Endothelial cell of umbilical vein (primary cell): ENCODE measurements at regions not wholly inside any gene's neighbourhood (a gene's known extent, or its start where the extent isn't known, plus 50 kb on each side); places are given as distances from the start of the nearest gene placed in this dataset.

Experiments
- BruUV-seq: library from RNA; stranded (reverse); fragments of 400-500 nt; replicated peaks from 2 replicates; lab custom pipeline; 2021; lab: Mats Ljungman, UMichigan
- CTCF ChIA-PET: fragments of 300-600, 350-600 bp; sonication (Branson Sonifier 250); formaldehyde crosslinking; loops from one replicate; lab custom pipeline; 2021; ENCODE audit warnings: antibody characterized with exemption, inconsistent platforms; lab: Charles Lee
- POLR2A ChIA-PET: fragments of 300-600, 350-600 bp; sonication (Branson Sonifier 250); formaldehyde crosslinking; loops from one replicate; lab custom pipeline; 2021; ENCODE audit warnings: antibody characterized with exemption, inconsistent platforms; lab: Charles Lee
- DNase-seq: peaks from one replicate; pipeline ENCODE4 v3.0.0-alpha.2; 2011; ENCODE audit warnings: low read depth, low spot score
- FAIRE-seq: peaks from 2 replicates; lab custom pipeline; 2011; peaks lifted over from hg19 to GRCh38; lab: Jason Lieb, UNC
- H2AFZ ChIP-seq: 2 replicates; pipeline ENCODE4 v1.6.0; 2012; ENCODE audit warnings: low read depth, low read length, control low read depth, inconsistent platforms
- H3K27ac ChIP-seq: 2 replicates; pipeline ENCODE4 v1.5.1; 2011; ENCODE audit warnings: low read depth, mild to moderate bottlenecking, control low read depth, low read length, moderate library complexity; ENCODE audit not compliant: insufficient read depth
- H3K27me3 ChIP-seq, 2 experiments: 2 replicates each; pipeline versions ENCODE4 v1.6.0 to v1.6.1; 2011; ENCODE audit warnings: low read length in 2 of 2, mixed read lengths in 1 of 2; ENCODE audit not compliant: control insufficient read depth in 2 of 2, insufficient read depth in 2 of 2
- H3K36me3 ChIP-seq, 2 experiments: 2 replicates in 1 of 2; 3 replicates in 1 of 2; pipeline ENCODE4 v1.5.1; 2011; ENCODE audit warnings: low read length in 2 of 2, mild to moderate bottlenecking in 1 of 2, moderate library complexity in 1 of 2; ENCODE audit not compliant: control insufficient read depth in 2 of 2, insufficient read depth in 2 of 2; ENCODE audit errors: extremely low read depth in 1 of 2
- H3K4me1 ChIP-seq: 3 replicates; pipeline ENCODE4 v1.5.1; 2011; ENCODE audit warnings: mild to moderate bottlenecking, low read length; ENCODE audit not compliant: control insufficient read depth, insufficient read depth; ENCODE audit errors: extremely low read depth
- H3K4me2 ChIP-seq: 2 replicates; pipeline ENCODE4 v1.6.1; 2011; ENCODE audit warnings: low read length, control low read depth, mixed read lengths; ENCODE audit not compliant: insufficient read depth
- H3K4me3 ChIP-seq, 3 experiments: fragments of 200-600 bp in 1 of 3; sonication (generic), shearing (Covaris generic) in 1 of 3; replicated peaks in 1 of 3; 2 replicates each; pipeline ENCODE4 v1.5.1; 2011 to 2016; ENCODE audit warnings: control low read depth in 3 of 3, low read length in 3 of 3, mild to moderate bottlenecking in 2 of 3, inconsistent platforms in 1 of 3, low read depth in 1 of 3, moderate library complexity in 1 of 3; ENCODE audit not compliant: insufficient read depth in 1 of 3
- H3K79me2 ChIP-seq: 2 replicates; pipeline ENCODE4 v1.6.0; 2012; ENCODE audit warnings: low read length, inconsistent platforms; ENCODE audit not compliant: control insufficient read depth, insufficient read depth
- H3K9ac ChIP-seq: replicated peaks from 2 replicates; pipeline ENCODE3; 2011; ENCODE audit warnings: low read length, control low read depth; ENCODE audit not compliant: insufficient read depth; ENCODE audit errors: extremely low read depth
- H3K9me1 ChIP-seq: replicated peaks from 3 replicates; pipeline ENCODE4 v1.6.0; 2011; ENCODE audit warnings: mild to moderate bottlenecking, low read length; ENCODE audit not compliant: control insufficient read depth, insufficient read depth; ENCODE audit errors: extremely low read depth
- H3K9me3 ChIP-seq: replicated peaks from 2 replicates; pipeline ENCODE4 v1.5.1; 2012; ENCODE audit warnings: low read length, inconsistent platforms; ENCODE audit not compliant: control insufficient read depth, insufficient read depth
- H4K20me1 ChIP-seq: replicated peaks from 2 replicates; pipeline ENCODE3; 2011; ENCODE audit warnings: mild to moderate bottlenecking, low read length; ENCODE audit not compliant: control insufficient read depth, insufficient read depth; ENCODE audit errors: extremely low read depth
- CTCF ChIP-seq, 2 donors: IDR thresholded peaks; 1 replicate in 1 of 2; 2 replicates in 1 of 2; pipeline ENCODE4 v1.5.1; 2011; ENCODE audit warnings: low read length in 2 of 2, mild to moderate bottlenecking in 2 of 2, moderate library complexity in 2 of 2, control low read depth in 1 of 2, inconsistent platforms in 1 of 2, low read depth in 1 of 2; ENCODE audit not compliant: insufficient read depth in 1 of 2; ENCODE audit errors: extremely low read depth in 1 of 2
- EZH2 ChIP-seq: IDR thresholded peaks from 2 replicates; pipeline ENCODE4 v1.6.1; 2012; ENCODE audit warnings: borderline replicate concordance, low read depth, mild to moderate bottlenecking, moderate library complexity, low read length, inconsistent platforms; ENCODE audit not compliant: severe bottlenecking
- FOS ChIP-seq: IDR thresholded peaks from 2 replicates; pipeline ENCODE4 v1.6.1; 2011; ENCODE audit warnings: mild to moderate bottlenecking, low read length, moderate library complexity, borderline replicate concordance; ENCODE audit not compliant: insufficient read depth
- GATA2 ChIP-seq: IDR thresholded peaks from 2 replicates; pipeline ENCODE4 v1.7.0; 2011; ENCODE audit warnings: low read depth, mild to moderate bottlenecking, moderate library complexity, mixed read lengths, low read length; ENCODE audit not compliant: insufficient read length, insufficient read depth
- JUN ChIP-seq: IDR thresholded peaks from 2 replicates; pipeline ENCODE4 v1.6.1; 2011; ENCODE audit warnings: borderline replicate concordance, low read depth; ENCODE audit not compliant: insufficient read length, insufficient read depth
- MYC ChIP-seq: IDR thresholded peaks from one replicate; pipeline ENCODE4 v1.6.1; 2011; ENCODE audit warnings: mild to moderate bottlenecking, low read depth, low read length
- POLR2A ChIP-seq: IDR thresholded peaks from 2 replicates; pipeline ENCODE4 v1.6.1; 2012; ENCODE audit warnings: low read depth, mild to moderate bottlenecking, control low read depth, low read length
- POLR2AphosphoS5 ChIP-seq: IDR thresholded peaks from 2 replicates; pipeline ENCODE4 v1.6.1; 2012; ENCODE audit warnings: low read depth, mild to moderate bottlenecking, control low read depth, low read length, moderate library complexity; ENCODE audit not compliant: insufficient read depth
- dilution Hi-C: fragments of 300-500 bp; cut with MboI; formaldehyde crosslinking; loops from one replicate; pipeline ENCODE4 v1.15.0; 2019; ENCODE audit warnings: low sequenced_read_pairs; ENCODE audit not compliant: extremely low pct_ligation_motif_present
- intact Hi-C: fragments of 100-400 bp; cut with micrococcal nuclease; formaldehyde crosslinking; loops from one replicate; pipeline ENCODE4 v1.10.0; 2022
- TF ChIP-seq, protein P1 (sequence below): IDR thresholded peaks from 2 replicates; pipeline ENCODE4 v1.6.1; 2011; ENCODE audit not compliant: insufficient read depth, insufficient read length

GRCh38 chr10:107303203-107303602 lies 138.7 kb upstream of the SORCS1 start:
- no peaks in the 10 kb centered on the region for H4K20me1 ChIP-seq
- no peak overlapping the region for H3K4me2 ChIP-seq
- peaks cover 4% of the 10 kb centered on the region for H3K9me3 ChIP-seq
- CTCF ChIA-PET = no interaction called here
- no peak overlapping the region for H2AFZ ChIP-seq
- no peak for TF ChIP-seq GATA2
- TF ChIP-seq CTCF (IDR thresholded peaks at IDR 0.05; ENCODE audit: extremely low read depth in 1 of 2, insufficient read depth in 1 of 2, low read depth in 1 of 2, low read length in 2 of 2) = no peak
- TF ChIP-seq, protein P1, sequence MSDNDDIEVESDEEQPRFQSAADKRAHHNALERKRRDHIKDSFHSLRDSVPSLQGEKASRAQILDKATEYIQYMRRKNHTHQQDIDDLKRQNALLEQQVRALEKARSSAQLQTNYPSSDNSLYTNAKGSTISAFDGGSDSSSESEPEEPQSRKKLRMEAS = no peak
- no peak for TF ChIP-seq FOS
- no peak for TF ChIP-seq JUN
- no peak for TF ChIP-seq EZH2
- no peak for TF ChIP-seq POLR2AphosphoS5
- no peak for TF ChIP-seq MYC
- TF ChIP-seq POLR2A = no peak
- FAIRE-seq (no peak), DNase-seq (no peak)
- no peaks in the 10 kb centered on the region for H3K9me1 ChIP-seq
- intact Hi-C loops = no loop called here
- H3K27me3 ChIP-seq = no peaks in the 10 kb centered on the region
- no peaks in the 10 kb centered on the region for H3K4me1 ChIP-seq
- H3K36me3 ChIP-seq = no peaks in the 10 kb centered on the region
- H3K9ac ChIP-seq = no peak overlapping the region
- H3K79me2 ChIP-seq = no peaks in the 10 kb centered on the region
- no TSS peak for BruUV-seq
- H3K4me3 ChIP-seq = no peak overlapping the region
- H3K27ac ChIP-seq = no peak overlapping the region
- dilution Hi-C loops = no loop called here
- POLR2A ChIA-PET = no interaction called here
